Spleen (tissue), 7 donors: ENCODE measurements at regions not wholly inside any gene's neighbourhood (a gene's known extent, or its start where the extent isn't known, plus 50 kb on each side); places are given as distances from the start of the nearest gene placed in this dataset.

ENCODE experiments used
- CTCF ChIP-seq, 11 experiments: fragments of 200-600 bp in 7 of 11; fragments of 450-650 bp in 4 of 11; sonication (generic) in 4 of 11; IDR thresholded peaks in 8 of 11; conservative IDR thresholded peaks in 3 of 11; 1 replicate in 7 of 11; 2 replicates in 4 of 11; pipeline versions ENCODE4 v1.4.0 to v1.8.0; 2016 to 2021; ENCODE audit warnings: antibody characterized with exemption in 11 of 11, inconsistent platforms in 4 of 11, mild to moderate bottlenecking in 1 of 11
- POLR2A ChIP-seq, 3 donors: fragments of 450-650 bp; IDR thresholded peaks; one replicate each; pipeline ENCODE4 v1.5.1; 2017; ENCODE audit warnings: antibody characterized with exemption in 3 of 3, mild to moderate bottlenecking in 1 of 3
- POLR2AphosphoS5 ChIP-seq, 3 donors: sonication (generic); formaldehyde crosslinking; IDR thresholded peaks; one replicate each; pipeline ENCODE4 v1.5.1; 2017; ENCODE audit warnings: antibody characterized with exemption in 3 of 3
- donor health status: DM: no; HTN: no; CAD: no; lungs with moderate emphysema.
- donor health status: DM: no; HTN: no; CAD: no.
- donor health status: DM: no; HTN: no; CAD: no.

- TF ChIP-seq CTCF (IDR thresholded peaks at IDR 0.05 in 8 of 11, conservative IDR thresholded peaks at IDR 0.05 in 3 of 11), result no peak
- no peak for TF ChIP-seq POLR2AphosphoS5 (IDR thresholded peaks at IDR 0.05)
- no peak for TF ChIP-seq POLR2A (IDR thresholded peaks at IDR 0.05)
These were observed 161.5 kb upstream of the FAM13C start for GRCh38 chr10:59523851-59524250.
